SK-N-SH treated with all-trans-retinoic acid at 6 μM for 48 hours (cell line): ENCODE measurements at regions not wholly inside any gene's neighbourhood (a gene's known extent, or its start where the extent isn't known, plus 50 kb on each side); places are given as distances from the start of the nearest gene placed in this dataset.

Experiments
- ATAC-seq: fragments of 200-7000 bp; cut with Tn5 transposase; 3 replicates; pipeline ENCODE4 v1.9.1; 2020; ENCODE audit warnings: mild to moderate bottlenecking, moderate library complexity
- ARNTL ChIP-seq: fragments of 450-650 bp; formaldehyde crosslinking; IDR thresholded peaks from 2 replicates; pipeline ENCODE4 v1.5.0; 2020; ENCODE audit warnings: low read depth, mild to moderate bottlenecking, moderate library complexity, borderline replicate concordance
- BACH2 ChIP-seq: fragments of 250-450 bp; sonication (Bioruptor Pico); IDR thresholded peaks from 2 replicates; pipeline ENCODE4 v1.9.0; 2021; ENCODE audit warnings: mild to moderate bottlenecking, borderline replicate concordance
- CSDC2 ChIP-seq: fragments of 250-450 bp; sonication (Bioruptor Pico); IDR thresholded peaks from 2 replicates; pipeline ENCODE4 v1.5.0; 2020; ENCODE audit warnings: mild to moderate bottlenecking, moderate library complexity
- ESRRG ChIP-seq: fragments of 250-450 bp; sonication (Bioruptor Pico); IDR thresholded peaks from 2 replicates; pipeline ENCODE4 v1.6.1; 2021; ENCODE audit warnings: mild to moderate bottlenecking
- ISL1 ChIP-seq: fragments of 250-450 bp; sonication (Bioruptor Pico); IDR thresholded peaks from 2 replicates; pipeline ENCODE4 v2.1.2; 2022; ENCODE audit warnings: mild to moderate bottlenecking, moderate library complexity
- OSR1 ChIP-seq: fragments of 250-450 bp; sonication (Bioruptor Pico); IDR thresholded peaks from 2 replicates; pipeline ENCODE4 v1.8.0; 2022; ENCODE audit warnings: moderate library complexity, mild to moderate bottlenecking, inconsistent platforms
- POU6F1 ChIP-seq: fragments of 250-450 bp; sonication (Bioruptor Pico); IDR thresholded peaks from 2 replicates; pipeline ENCODE4 v1.8.0; 2021; ENCODE audit warnings: low read depth, mild to moderate bottlenecking, moderate library complexity, borderline replicate concordance
- PPARA ChIP-seq: fragments of 250-450 bp; sonication (Bioruptor Pico); IDR thresholded peaks from 2 replicates; pipeline ENCODE4 v1.5.0; 2020; ENCODE audit warnings: mild to moderate bottlenecking, borderline replicate concordance
- RARB ChIP-seq: fragments of 250-450 bp; sonication (Bioruptor Pico); IDR thresholded peaks from 2 replicates; pipeline ENCODE4 v1.8.0; 2021; ENCODE audit warnings: mild to moderate bottlenecking, moderate library complexity
- SNAI2 ChIP-seq: fragments of 250-450 bp; sonication (Bioruptor Pico); IDR thresholded peaks from 2 replicates; pipeline ENCODE4 v1.5.0; 2020; ENCODE audit warnings: mild to moderate bottlenecking, moderate library complexity
- TCF4 ChIP-seq: fragments of 250-450 bp; sonication (Bioruptor Pico); IDR thresholded peaks from 2 replicates; pipeline ENCODE4 v1.8.0; 2021; ENCODE audit warnings: mild to moderate bottlenecking, moderate library complexity, borderline replicate concordance
- TOX ChIP-seq: fragments of 250-450 bp; sonication (Bioruptor Pico); IDR thresholded peaks from 2 replicates; pipeline ENCODE4 v1.8.0; 2021; ENCODE audit warnings: mild to moderate bottlenecking, moderate library complexity, borderline replicate concordance
- ZC3H10 ChIP-seq: fragments of 250-450 bp; sonication (Bioruptor Pico); IDR thresholded peaks from 2 replicates; pipeline ENCODE4 v1.5.1; 2021; ENCODE audit warnings: mild to moderate bottlenecking, moderate library complexity
- ZFP30 ChIP-seq: fragments of 450-650 bp; formaldehyde crosslinking; IDR thresholded peaks from 2 replicates; pipeline ENCODE4 v1.5.0; 2022; ENCODE audit warnings: mild to moderate bottlenecking, moderate library complexity
- ZNF565 ChIP-seq: fragments of 450-650 bp; formaldehyde crosslinking; conservative IDR thresholded peaks from 2 replicates; pipeline ENCODE4 v1.5.0; 2020; ENCODE audit warnings: low read depth, mild to moderate bottlenecking, moderate library complexity
- ZNF70 ChIP-seq: fragments of 450-650 bp; formaldehyde crosslinking; IDR thresholded peaks from 2 replicates; pipeline ENCODE4 v1.5.0; 2020; ENCODE audit warnings: mild to moderate bottlenecking, moderate library complexity
- ZNF8 ChIP-seq: fragments of 450-650 bp; formaldehyde crosslinking; IDR thresholded peaks from 2 replicates; pipeline ENCODE4 v1.5.0; 2020; ENCODE audit warnings: mild to moderate bottlenecking, moderate library complexity
- TF ChIP-seq, protein P1 (sequence below): fragments of 250-450 bp; sonication (Bioruptor Pico); IDR thresholded peaks from 2 replicates; pipeline ENCODE4 v1.5.1; 2021; ENCODE audit warnings: mild to moderate bottlenecking, moderate library complexity
- TF ChIP-seq, protein P2 (sequence below): fragments of 250-450 bp; sonication (Bioruptor Pico); IDR thresholded peaks from 2 replicates; pipeline ENCODE4 v1.5.0; 2020; ENCODE audit warnings: mild to moderate bottlenecking, moderate library complexity
- TF ChIP-seq, protein P3 (sequence below): fragments of 250-450 bp; sonication (Bioruptor Pico); IDR thresholded peaks from 2 replicates; pipeline ENCODE4 v1.5.1; 2020; ENCODE audit warnings: low read depth, mild to moderate bottlenecking, moderate library complexity
- TF ChIP-seq, protein P4 (sequence below): fragments of 250-450 bp; sonication (Bioruptor Pico); IDR thresholded peaks from 2 replicates; pipeline ENCODE4 v1.8.0; 2020; ENCODE audit warnings: mild to moderate bottlenecking, moderate library complexity, borderline replicate concordance

- TF ChIP-seq ZNF70: no peak
- TF ChIP-seq ESRRG (CRISPR knock-in tag): no peak
- no peak for TF ChIP-seq BACH2 (CRISPR knock-in tag)
- ATAC-seq: no peak
These were observed 776.4 kb downstream of the EPHA4 start for GRCh38 chr2:220795705-220796104.

GRCh38 chr2:220811115-220811514, 761.0 kb downstream of the EPHA4 start:
- ATAC-seq: no peak
- TF ChIP-seq CSDC2 (CRISPR knock-in tag) (no peak), OSR1 (CRISPR knock-in tag) (no peak), ZNF70 (no peak), ZNF8 (CRISPR knock-in tag) (no peak), ZC3H10 (no peak), SNAI2 (CRISPR knock-in tag) (no peak), TOX (CRISPR knock-in tag) (no peak), ZNF565 (CRISPR knock-in tag) (no peak), RARB (no peak), ISL1 (CRISPR knock-in tag) (no peak), PPARA (no peak), ARNTL (CRISPR knock-in tag) (no peak), POU6F1 (CRISPR knock-in tag) (no peak), TCF4 (CRISPR knock-in tag) (no peak), ZFP30 (CRISPR knock-in tag) (no peak)
- TF ChIP-seq, protein P1, sequence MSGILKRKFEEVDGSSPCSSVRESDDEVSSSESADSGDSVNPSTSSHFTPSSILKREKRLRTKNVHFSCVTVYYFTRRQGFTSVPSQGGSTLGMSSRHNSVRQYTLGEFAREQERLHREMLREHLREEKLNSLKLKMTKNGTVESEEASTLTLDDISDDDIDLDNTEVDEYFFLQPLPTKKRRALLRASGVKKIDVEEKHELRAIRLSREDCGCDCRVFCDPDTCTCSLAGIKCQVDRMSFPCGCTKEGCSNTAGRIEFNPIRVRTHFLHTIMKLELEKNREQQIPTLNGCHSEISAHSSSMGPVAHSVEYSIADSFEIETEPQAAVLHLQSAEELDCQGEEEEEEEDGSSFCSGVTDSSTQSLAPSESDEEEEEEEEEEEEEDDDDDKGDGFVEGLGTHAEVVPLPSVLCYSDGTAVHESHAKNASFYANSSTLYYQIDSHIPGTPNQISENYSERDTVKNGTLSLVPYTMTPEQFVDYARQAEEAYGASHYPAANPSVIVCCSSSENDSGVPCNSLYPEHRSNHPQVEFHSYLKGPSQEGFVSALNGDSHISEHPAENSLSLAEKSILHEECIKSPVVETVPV: no peak
- TF ChIP-seq, protein P2, sequence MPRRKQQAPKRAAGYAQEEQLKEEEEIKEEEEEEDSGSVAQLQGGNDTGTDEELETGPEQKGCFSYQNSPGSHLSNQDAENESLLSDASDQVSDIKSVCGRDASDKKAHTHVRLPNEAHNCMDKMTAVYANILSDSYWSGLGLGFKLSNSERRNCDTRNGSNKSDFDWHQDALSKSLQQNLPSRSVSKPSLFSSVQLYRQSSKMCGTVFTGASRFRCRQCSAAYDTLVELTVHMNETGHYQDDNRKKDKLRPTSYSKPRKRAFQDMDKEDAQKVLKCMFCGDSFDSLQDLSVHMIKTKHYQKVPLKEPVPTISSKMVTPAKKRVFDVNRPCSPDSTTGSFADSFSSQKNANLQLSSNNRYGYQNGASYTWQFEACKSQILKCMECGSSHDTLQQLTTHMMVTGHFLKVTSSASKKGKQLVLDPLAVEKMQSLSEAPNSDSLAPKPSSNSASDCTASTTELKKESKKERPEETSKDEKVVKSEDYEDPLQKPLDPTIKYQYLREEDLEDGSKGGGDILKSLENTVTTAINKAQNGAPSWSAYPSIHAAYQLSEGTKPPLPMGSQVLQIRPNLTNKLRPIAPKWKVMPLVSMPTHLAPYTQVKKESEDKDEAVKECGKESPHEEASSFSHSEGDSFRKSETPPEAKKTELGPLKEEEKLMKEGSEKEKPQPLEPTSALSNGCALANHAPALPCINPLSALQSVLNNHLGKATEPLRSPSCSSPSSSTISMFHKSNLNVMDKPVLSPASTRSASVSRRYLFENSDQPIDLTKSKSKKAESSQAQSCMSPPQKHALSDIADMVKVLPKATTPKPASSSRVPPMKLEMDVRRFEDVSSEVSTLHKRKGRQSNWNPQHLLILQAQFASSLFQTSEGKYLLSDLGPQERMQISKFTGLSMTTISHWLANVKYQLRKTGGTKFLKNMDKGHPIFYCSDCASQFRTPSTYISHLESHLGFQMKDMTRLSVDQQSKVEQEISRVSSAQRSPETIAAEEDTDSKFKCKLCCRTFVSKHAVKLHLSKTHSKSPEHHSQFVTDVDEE (CRISPR knock-in tag): no peak
- TF ChIP-seq, all 23 proteins: peak for 0

GRCh38 chr2:220811952-220812570, 760.0 kb downstream of the EPHA4 start:
- no peak for ATAC-seq
- TF ChIP-seq POU6F1 (CRISPR knock-in tag) (no peak), ZNF8 (CRISPR knock-in tag) (no peak), CSDC2 (CRISPR knock-in tag) (no peak), ESRRG (CRISPR knock-in tag) (no peak), ZC3H10 (no peak)

DNA sequence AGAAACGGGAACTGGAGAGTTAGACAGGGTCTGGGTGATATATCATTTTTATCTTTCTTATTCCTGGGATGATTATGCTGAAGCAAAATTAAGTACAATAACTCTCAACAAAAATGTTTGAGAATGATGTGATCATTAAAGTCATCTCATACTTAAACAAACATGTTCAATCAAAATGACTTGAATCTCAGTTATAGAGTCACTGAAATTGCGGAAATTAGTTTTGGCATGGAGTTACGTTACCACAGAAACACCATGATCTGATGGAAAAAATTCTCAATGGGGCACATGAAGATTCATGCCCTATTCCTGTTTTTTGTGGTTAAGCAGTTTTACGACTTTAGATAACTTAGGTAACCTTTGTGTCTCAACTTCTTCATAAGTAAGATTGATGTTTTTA, 757.7 kb downstream of the EPHA4 start:
- ATAC-seq: no peak
- TF ChIP-seq TOX (CRISPR knock-in tag) (no peak), ZC3H10 (no peak), ZFP30 (CRISPR knock-in tag) (no peak), ARNTL (CRISPR knock-in tag) (no peak), OSR1 (CRISPR knock-in tag) (no peak), POU6F1 (CRISPR knock-in tag) (no peak), CSDC2 (CRISPR knock-in tag) (no peak), ZNF565 (CRISPR knock-in tag) (no peak), ESRRG (CRISPR knock-in tag) (no peak), SNAI2 (CRISPR knock-in tag) (no peak)
- TF ChIP-seq, protein P3, sequence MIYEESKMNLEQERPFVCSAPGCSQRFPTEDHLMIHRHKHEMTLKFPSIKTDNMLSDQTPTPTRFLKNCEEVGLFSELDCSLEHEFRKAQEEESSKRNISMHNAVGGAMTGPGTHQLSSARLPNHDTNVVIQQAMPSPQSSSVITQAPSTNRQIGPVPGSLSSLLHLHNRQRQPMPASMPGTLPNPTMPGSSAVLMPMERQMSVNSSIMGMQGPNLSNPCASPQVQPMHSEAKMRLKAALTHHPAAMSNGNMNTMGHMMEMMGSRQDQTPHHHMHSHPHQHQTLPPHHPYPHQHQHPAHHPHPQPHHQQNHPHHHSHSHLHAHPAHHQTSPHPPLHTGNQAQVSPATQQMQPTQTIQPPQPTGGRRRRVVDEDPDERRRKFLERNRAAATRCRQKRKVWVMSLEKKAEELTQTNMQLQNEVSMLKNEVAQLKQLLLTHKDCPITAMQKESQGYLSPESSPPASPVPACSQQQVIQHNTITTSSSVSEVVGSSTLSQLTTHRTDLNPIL (CRISPR knock-in tag): no peak
- TF ChIP-seq, protein P4, sequence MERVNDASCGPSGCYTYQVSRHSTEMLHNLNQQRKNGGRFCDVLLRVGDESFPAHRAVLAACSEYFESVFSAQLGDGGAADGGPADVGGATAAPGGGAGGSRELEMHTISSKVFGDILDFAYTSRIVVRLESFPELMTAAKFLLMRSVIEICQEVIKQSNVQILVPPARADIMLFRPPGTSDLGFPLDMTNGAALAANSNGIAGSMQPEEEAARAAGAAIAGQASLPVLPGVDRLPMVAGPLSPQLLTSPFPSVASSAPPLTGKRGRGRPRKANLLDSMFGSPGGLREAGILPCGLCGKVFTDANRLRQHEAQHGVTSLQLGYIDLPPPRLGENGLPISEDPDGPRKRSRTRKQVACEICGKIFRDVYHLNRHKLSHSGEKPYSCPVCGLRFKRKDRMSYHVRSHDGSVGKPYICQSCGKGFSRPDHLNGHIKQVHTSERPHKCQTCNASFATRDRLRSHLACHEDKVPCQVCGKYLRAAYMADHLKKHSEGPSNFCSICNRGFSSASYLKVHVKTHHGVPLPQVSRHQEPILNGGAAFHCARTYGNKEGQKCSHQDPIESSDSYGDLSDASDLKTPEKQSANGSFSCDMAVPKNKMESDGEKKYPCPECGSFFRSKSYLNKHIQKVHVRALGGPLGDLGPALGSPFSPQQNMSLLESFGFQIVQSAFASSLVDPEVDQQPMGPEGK (CRISPR knock-in tag): no peak
- TF ChIP-seq, protein P1: no peak
